ENCODE measurements at regions not wholly inside any gene's neighbourhood (a gene's known extent, or its start where the extent isn't known, plus 50 kb on each side); places are given as distances from the start of the nearest gene placed in this dataset.

- DNase-seq, result no peak
These were observed 124.3 kb downstream of the PTPRS start for GRCh38 chr19:5216141-5216847.

DNA sequence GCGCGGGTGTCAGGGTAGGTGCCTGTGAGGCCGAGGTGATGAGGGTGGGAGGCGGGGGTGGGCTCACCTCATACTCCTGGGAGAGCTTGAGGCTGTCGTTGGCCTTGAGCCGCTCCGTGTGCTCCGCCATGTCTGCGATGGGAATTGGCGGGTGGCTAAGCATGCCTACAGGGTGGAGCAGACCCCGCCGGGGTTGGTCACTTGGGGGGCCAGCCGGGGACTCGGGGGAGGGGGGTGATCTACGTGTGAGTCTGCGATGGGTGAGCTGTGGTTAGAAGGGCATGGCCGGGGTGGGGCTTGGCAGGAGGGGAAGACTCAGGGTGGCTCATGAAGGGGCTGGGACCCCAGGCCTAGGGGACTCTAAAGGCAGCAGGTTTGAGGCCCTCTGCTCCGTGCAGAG, 125.2 kb downstream of the PTPRS start:
- DNase-seq, result no peak

DNA sequence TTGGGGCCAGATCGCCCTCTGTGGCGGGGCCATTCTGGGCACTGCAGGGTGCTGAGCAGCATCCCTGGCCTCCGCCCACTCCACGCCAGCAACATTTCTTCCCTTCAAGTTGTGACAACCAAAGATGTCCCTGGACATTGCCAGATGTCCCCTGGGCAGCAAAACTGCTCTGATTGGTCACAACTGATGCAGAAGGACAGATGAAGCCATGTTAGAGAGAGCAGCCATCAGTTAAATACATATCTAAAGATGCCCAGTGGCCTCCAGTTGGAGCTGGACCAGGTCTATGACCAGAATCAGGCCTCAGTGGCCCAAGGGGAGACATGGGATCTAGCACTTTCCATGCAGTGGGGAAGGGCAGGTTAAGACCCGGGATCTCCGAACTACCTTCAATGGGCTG, 125.7 kb downstream of the PTPRS start:
- DNase-seq, result no peak

- DNase-seq, result no peak
These were observed 126.2 kb downstream of the PTPRS start for GRCh38 chr19:5214371-5214770.

- DNase-seq, result no peak
These were observed 126.9 kb downstream of the PTPRS start for GRCh38 chr19:5213667-5214066.

DNA sequence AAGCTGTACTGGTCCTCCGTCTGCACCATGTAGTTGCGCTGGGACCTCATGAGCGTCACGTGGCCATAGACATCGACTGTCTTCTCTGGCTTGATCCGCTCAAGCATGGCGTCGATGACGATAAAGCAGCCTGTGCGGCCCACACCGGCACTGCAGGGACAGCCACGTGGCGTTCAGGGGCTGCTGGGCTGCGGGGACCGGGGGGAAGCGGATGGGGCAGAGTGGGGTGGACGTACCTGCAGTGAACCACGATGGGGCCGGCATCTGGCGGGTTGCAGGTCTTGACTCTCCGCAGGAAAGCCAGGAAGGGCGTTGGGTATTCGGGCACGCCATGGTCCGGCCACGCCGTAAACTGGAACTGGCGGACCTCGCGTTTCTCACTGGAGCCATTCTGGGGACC, 128.5 kb downstream of the PTPRS start:
- no peak for DNase-seq

GRCh38 chr19:5211217-5211822, 129.3 kb downstream of the PTPRS start:
- DNase-seq, result no peak

DNA sequence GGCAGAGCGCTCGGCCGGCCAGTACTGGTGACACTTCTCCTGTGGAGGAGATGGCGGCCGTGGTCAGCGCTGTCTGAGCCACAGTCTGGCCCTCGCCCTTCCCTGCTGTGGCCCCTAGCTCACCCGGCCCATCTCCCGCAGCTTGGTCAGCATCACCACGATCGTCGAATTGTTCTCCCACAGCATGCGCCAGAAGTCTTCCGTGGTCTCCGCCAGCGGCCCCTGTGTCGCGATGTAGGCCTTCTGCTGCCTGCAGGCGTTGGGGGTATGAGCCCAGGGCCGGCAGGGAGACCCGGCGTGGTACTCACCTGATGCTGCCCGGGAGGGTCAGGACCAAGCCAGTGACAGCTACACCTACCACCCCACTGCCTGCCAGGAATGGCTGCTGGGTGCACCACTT, 130.1 kb downstream of the PTPRS start:
- DNase-seq, result no peak

DNA sequence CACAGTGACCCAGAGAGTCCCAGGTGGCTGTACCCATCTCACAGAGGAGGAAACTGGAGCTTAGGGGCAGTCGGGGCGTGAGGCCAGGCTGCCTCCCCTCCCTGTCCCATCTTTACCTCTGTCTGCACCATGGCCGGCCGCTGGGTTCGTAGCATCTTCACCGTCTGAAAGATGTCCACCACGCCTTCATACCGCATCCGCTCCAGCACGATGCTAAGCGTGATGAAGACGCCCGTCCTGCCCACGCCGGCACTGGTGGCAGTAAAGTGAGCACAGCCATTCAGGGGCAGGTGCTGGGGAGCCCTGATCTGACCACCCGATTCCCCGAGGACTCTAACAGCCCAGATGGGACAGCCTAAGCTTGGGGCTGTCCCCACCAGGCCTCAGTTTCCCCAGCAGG, 132.8 kb downstream of the PTPRS start:
- DNase-seq, result no peak

DNA sequence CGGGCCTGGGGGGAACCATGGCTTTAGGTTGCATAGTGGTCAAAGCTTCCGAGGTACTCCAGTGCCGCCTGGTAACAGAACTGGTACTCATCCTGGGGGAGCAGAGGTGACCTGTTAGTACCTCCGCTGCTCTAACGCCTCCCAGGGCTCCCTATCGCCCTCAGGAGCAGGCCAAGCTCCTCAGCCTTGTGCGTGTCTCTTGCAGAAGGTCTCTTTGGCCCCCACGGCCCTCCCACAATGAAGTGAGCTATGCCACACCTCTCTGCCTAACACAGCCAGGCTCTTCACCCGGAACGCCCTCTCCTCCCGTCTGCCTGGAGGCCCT, 133.9 kb downstream of the PTPRS start:
- no peak for DNase-seq

DNA sequence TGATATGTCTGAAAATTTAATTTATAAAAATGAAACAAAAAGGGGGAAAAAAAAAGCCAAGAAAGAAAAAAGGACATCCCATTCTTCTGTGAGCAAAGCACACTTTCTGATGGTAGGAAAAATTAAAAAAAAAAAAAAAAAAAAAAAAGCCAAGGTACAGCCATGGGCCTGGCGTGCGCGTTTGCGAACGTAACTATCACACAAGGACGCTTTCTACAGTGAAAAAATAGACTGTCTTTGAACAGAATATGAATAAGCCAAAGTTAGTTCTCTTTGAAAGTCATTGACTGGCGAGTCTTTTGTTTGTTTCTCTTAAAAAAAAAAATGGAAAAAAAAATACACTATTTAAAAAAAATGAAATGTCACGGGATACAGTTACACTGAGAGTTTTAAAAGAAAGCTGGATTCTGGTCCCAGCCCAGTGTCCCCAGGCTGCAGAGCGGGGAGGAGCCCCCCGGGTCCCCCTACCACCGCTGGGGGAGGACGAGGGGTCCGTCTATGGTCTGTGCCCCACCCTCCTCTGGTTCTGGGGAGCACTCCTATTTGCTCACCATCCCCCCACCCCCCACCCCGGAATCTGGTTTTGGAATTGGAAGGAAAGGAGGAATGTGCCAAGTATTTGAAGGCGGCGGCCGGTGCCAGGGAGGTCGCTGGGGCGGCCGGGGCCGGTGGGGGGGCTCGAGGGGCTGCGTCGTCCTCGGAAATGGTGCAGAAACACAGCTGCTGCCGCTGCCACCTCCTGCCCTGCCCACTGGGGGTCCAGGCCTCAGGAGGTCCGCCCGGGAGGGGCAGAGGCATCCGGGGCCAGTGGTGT, 134.5 kb downstream of the PTPRS start:
- no peak for DNase-seq

- no peak for DNase-seq
These were observed 135.2 kb downstream of the PTPRS start for GRCh38 chr19:5205381-5205780.

DNA sequence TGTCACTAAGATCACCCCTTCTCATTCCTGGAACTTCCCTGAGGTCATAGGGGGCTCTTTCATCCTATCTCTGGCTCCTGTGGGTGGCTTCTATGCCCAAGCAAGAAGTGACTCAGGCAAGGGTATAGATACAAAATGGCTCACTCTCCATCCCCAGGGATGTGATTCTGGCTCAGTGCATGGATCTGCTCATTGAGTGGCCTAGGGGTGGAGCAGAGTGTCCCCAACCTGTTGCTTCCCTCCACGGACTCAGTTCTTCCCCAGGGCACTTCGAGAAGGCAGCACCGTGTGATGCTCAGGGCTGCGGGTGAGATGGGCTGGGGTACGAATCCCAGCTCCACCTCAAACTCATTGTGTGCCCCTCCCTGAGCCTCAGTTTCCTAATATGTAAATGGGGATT, 136.4 kb downstream of the PTPRS start:
- no peak for DNase-seq
